ENCODE measurements at regions not wholly inside any gene's neighbourhood (a gene's known extent, or its start where the extent isn't known, plus 50 kb on each side); places are given as distances from the start of the nearest gene placed in this dataset.

GRCh38 chr22:49606562-49607290 lies 220.9 kb downstream of the BRD1 start:
- DNase-seq (ENCODE audit: low read depth) = no peak
- no peak overlapping the region for H3K4me3 ChIP-seq (ENCODE audit: control insufficient read depth, low read depth, low read length)
- TF ChIP-seq CTCF (IDR thresholded peaks at IDR 0.05; ENCODE audit: control insufficient read depth, insufficient read depth, low read depth, low read length, missing control alignments) = no peak

- no peak overlapping the region for H3K4me3 ChIP-seq (ENCODE audit: control insufficient read depth, low read depth, low read length)
- no peak for TF ChIP-seq CTCF (IDR thresholded peaks at IDR 0.05; ENCODE audit: control insufficient read depth, insufficient read depth, low read depth, low read length, missing control alignments)
- DNase-seq (ENCODE audit: low read depth) = no peak
These were observed 222.9 kb downstream of the BRD1 start for GRCh38 chr22:49604732-49605302.

- DNase-seq (ENCODE audit: low read depth) = no peak
- H3K4me3 ChIP-seq (ENCODE audit: control insufficient read depth, low read depth, low read length) = no peak overlapping the region
- TF ChIP-seq CTCF (IDR thresholded peaks at IDR 0.05; ENCODE audit: control insufficient read depth, insufficient read depth, low read depth, low read length, missing control alignments) = no peak
These were observed 224.7 kb downstream of the BRD1 start for GRCh38 chr22:49603016-49603415.

- no peak overlapping the region for H3K4me3 ChIP-seq (ENCODE audit: control insufficient read depth, low read depth, low read length)
- DNase-seq (ENCODE audit: low read depth) = no peak
- TF ChIP-seq CTCF (IDR thresholded peaks at IDR 0.05; ENCODE audit: control insufficient read depth, insufficient read depth, low read depth, low read length, missing control alignments) = no peak
These were observed 225.2 kb downstream of the BRD1 start for GRCh38 chr22:49602481-49602880.

GRCh38 chr22:49601614-49602321 lies 225.9 kb downstream of the BRD1 start:
- no peak overlapping the region for H3K4me3 ChIP-seq (ENCODE audit: control insufficient read depth, low read depth, low read length)
- DNase-seq (ENCODE audit: low read depth) = no peak
- TF ChIP-seq CTCF (IDR thresholded peaks at IDR 0.05; ENCODE audit: control insufficient read depth, insufficient read depth, low read depth, low read length, missing control alignments) = no peak

GRCh38 chr22:49600891-49601431 lies 226.7 kb downstream of the BRD1 start:
- no peak overlapping the region for H3K4me3 ChIP-seq (ENCODE audit: control insufficient read depth, low read depth, low read length)
- no peak for TF ChIP-seq CTCF (IDR thresholded peaks at IDR 0.05; ENCODE audit: control insufficient read depth, insufficient read depth, low read depth, low read length, missing control alignments)
- DNase-seq (ENCODE audit: low read depth) = no peak

All from AG09309 (cell line).